ENCODE measurements at regions not wholly inside any gene's neighbourhood (a gene's known extent, or its start where the extent isn't known, plus 50 kb on each side); places are given as distances from the start of the nearest gene placed in this dataset.
A peak's percentile ranks its signal among the peaks of the same experiment; 100 is the strongest.
"Not testable (repeated sequence)": the region's sequence is repeated elsewhere in the genome, so short reads cannot be mapped to it uniquely, and the experiment has no call there.

DNA sequence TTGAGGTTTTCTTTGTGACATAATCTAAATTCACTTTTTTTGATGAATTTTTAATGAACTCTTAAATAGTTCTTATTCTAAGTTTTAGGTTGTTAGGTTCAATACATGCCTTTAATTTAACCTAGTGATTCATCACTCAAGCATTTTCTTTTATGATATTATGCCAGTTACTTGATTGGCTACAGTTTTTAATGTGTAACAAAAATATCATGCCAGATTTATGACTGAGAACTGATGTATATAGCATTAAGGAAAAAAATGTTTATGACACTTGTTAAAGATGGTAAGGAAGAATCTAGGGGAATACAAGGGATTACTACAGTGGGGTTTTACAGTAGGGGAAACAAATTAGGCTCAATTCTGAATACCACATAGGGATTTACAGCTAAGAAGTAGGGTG is 103.1 kb downstream of the VGLL3 start:
- DNase-seq: no peak

DNA sequence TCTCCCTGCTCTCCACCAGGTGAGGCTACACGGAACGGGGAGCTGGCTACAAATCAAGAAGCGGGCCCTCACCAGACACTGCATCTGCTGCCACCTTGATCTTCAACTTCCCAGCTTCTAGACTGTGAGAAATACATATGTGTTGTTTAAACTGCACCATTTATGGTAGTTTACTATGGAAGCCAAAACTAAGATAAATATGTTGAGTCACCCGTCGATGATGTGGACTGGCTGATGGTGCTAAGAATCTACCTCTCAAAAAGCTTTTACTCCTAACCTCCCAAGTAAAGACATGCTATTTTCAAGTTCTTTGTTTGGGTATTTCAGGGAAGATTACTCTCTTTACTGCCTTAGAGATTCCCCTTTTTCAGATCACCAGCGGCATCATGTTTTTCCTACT is 110.9 kb downstream of the VGLL3 start:
- no peak for DNase-seq

DNA sequence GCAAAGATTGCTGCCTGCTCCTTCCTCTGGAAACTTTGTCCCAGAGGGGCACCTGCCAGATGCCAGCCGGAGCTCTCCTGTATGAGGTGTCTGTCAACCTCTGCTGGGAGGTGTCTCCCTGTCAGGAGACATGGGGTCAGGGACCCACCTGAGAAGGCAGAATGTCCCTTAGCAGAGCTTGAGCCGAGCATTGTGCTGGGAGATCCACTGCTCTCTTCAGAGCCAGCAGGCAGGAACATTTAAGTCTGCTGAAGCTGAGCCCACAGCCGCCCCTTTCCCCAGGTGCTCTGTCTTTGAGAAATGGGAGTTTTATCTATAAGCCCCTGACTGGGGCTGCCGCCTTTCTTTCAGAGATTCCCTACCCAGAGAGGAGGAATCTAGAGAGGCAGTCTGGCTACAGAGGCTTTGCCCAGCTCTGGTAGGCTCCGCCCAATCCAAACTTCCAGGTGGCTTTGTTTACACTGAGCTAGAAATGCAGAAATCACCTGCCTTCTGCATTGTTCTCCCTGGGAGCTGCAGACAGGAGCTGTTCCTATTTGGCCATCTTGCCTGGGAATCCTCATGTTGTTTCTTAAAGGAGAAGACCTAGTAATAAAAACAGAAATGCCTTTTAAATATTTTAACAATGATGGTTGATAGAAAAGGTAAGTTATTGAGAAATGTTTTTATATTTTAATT is 114.3 kb downstream of the VGLL3 start:
- peak; percentile 84 for DNase-seq

DNA sequence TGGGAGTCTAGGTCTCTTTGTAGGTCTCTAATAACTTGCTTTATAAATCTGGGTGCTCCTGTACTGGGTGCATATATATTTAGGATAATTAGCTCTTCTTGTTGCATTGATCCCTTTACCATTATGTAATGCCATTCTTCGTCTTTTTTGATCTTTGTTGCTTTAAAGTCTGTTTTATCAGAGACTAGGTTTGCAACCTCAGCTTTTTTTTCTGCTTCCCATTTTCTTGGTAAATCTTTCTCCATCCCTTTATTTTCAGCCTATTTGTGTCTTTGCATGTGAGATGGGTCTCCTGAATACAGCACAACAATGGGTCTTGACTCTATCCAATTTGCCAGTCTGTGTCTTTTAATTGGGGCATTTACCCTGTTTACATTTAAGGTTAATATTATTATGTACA is 116.2 kb downstream of the VGLL3 start:
- DNase-seq: not testable (repeated sequence)

DNA sequence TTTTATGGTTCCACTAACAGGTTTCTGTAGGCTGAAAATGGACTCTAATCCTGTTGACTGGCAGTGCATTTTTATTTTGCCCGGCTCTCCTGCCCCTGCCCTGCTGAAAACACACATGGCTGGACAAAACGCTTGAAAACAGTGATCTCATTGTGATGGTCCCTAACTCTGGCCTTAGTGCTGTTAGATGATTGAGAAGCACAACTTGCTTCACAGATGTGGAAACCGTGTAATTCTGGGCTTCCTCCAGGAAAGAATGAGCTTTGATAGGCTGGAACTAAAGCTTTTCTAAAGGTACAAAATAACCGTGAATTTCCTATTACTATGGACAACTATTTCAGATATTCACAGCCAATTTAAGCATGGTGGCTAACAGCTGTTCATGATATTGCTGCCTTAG is 121.4 kb downstream of the VGLL3 start:
- DNase-seq: no peak

DNA sequence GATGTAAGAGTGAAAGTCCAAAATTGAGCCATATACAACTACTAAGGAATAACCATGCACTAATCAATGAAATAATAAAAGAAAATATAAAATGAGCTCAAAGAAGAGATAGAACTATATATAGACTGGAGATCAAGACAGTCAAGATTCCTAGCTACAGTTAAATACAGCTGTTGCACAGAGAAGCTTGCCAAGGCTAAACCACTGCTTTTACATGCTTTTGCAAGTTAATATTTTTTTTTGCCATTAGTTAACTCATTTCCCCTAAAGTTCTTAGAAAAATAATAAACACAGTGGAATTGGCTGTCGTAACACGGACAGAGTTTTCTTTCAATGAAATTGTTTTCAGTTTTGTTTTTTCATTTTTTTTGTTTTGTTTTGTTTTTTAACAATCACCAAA is 123.0 kb downstream of the VGLL3 start:
- DNase-seq: no peak

DNA sequence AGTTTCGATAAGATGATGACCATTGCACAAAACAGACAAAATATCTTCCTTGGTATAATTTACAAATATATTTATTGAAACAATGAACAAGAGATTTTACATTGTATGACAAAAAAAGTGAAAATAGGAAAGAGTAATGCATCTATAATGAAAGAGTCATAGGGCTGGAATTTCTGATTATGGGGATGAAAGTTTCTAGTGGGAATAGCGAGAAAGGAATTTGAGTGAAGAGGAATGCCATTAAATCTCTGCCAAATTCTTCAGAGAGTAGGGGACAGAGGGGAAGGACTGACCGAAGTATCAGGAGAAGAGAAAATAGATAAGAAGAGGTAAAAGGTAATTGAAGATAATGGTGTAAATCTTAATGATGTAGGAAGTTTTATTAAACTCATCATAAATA is 125.4 kb downstream of the VGLL3 start:
- DNase-seq: no peak

DNA sequence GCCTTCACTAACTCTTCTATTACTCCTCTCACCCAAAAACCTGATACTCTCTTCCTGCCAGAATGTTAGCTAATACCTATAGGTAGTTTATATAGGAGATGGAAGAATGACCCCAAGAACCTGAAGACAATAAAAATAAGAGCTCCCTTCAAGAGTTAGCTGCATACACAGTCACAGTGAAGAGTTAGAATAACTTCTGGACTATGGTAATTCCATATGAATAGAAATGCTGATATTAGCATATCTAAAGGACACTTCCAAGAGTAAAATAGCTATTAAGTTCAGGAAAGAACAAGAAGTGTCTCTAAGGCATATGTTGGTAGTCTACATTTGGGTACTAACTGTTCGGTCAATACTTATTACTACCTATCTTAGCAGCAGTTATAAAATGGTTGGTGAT is 134.2 kb downstream of the VGLL3 start:
- DNase-seq: no peak

DNA sequence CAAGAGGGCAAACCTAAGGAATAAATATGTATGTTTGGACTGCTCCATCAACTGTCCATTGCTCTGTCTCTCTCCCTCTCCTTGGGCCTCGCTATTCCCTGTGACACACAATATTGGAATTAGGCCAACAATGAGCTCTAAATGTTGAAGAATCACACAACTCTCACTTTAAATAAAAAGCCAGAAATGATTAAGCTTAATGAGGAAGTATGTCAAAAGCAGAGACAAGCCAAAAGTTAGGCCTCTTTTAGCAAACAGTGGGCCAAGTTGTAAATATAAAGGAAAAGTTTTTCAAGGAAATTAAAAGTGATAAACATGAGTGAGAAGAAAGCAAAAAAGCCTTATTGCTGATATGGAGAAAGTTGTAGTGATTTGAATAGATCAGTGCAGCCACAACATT is 141.0 kb downstream of the VGLL3 start:
- no peak for DNase-seq

DNA sequence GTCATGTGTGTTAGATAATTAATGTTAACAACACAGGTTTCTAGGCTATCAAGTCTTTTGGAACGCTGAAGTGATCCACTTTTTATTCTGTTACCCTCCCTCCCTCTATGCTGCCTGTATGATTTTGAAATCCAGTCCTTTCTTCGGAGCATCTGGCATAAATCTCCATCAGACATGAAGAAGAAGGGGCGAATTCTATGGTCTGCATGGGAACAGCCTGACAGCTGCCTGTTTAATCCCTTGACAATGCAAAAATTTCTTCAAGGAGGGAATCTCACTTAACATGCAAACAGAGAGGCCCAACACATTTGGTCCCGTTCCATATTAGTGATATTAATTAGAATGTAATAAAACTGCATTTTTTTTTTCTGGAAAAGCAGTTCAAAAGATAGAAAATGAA is 145.2 kb downstream of the VGLL3 start:
- DNase-seq: no peak

DNA sequence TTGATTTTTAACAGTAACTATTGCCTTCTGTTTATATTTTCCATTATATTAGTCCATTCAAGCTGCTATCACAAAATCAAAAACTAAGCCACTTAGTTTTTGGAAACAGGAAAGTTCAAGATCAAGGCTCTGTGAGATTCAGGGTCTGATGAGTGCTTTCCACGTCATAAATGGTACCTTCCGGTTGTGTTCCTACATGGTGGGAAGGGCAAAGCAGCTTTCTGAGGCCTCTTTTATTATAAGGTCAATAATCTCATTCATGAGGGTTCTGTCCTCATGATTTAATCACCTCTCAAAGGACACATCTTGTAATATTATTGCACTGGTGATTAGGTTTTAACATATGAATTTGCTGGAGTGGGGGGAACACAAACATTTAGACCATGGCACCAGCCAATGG is 152.0 kb downstream of the VGLL3 start:
- no peak for DNase-seq

DNA sequence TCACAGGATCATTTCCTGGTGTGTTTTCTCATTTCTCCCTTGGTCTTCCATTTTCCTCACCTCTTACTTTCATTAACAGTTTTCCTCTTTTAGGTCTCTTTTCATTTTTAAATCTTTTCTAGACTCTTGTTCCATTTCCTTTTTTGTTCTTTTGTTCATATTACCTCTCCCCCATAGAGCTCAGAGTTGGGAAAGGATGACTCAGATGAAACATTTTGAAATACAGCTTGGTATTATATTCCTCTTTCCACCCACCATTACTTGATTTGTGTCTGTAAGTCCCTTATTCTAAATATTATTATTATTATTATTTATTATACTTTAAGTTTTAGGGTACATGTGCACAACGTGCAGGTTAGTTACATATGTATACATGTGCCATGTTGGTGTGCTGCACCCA is 153.1 kb downstream of the VGLL3 start:
- DNase-seq: no peak

DNA sequence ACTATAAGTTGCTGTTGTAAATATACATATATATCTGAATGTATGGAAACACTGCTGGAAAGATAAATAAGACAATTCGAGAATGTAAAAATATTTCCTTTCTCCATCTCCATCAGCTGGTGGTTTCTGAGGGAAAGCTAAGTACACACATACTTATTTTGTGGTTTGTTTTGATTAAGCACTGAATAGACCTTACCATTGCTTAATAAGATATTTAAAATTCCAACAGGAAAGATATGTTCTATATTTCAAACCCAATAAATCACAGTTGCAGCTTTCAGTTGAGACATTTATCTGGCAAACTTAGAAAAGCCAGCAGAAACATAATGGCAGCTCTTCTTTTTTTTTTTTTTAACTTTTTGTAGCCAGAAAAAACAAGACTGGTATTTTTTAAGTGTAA is 160.4 kb downstream of the VGLL3 start:
- no peak for DNase-seq

DNA sequence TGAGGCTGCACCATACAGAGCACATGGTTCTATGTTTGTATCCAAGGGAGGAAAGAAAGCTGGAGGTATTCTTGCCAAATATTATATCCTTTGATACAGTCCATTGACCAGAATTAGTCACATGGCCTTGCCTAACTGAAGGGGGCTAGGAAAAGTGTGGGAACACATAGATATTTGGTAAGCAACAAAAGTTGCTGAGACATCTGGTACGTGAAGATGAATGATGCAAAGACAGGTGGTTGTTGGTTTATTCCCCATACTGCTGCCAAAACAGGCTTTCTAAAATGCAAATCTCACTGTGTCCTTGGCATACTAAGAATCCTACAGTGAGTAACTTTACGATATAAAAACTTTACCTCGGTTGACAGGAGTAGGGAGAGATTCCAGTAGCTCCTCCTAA is 162.2 kb downstream of the VGLL3 start:
- no peak for DNase-seq

DNA sequence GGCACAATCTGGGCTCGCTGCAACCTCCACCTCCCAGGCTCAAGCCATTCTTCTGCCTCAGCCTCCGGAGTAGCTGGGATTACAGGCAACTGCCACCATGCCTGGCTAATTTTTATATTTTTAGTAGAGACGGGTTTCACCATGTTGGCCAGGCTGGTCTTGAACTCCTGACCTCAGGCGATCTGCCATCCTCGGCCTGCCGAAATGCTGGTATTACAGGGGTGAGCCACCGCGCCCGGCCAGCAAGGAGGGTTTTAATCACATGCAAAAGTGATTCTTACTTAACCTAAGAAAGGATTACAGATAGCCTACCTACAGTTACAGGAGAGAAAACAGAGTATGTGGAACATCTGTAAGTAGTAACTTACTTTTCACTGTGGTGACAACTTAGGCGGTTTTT is 163.4 kb downstream of the VGLL3 start:
- DNase-seq: not testable (repeated sequence)

DNA sequence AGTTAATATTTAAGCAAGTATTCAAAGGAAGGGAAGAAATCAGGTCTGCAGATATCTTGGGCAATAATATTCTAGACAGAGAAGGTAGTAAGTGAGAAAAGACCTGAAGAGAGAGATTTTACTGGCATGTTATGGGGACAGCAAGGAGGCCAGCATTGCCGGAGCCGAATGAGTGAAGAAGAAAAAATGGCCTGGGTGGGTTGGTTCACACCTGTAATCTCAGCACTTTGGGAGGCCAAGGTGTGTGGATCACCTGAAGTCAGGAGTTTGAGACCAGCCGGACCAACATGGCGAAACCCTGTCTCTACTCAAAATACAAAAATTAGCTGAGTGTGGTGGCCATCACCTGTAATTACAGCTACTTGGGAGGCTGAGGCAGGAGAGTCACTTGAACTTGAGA is 164.7 kb downstream of the VGLL3 start:
- DNase-seq: no peak

DNA sequence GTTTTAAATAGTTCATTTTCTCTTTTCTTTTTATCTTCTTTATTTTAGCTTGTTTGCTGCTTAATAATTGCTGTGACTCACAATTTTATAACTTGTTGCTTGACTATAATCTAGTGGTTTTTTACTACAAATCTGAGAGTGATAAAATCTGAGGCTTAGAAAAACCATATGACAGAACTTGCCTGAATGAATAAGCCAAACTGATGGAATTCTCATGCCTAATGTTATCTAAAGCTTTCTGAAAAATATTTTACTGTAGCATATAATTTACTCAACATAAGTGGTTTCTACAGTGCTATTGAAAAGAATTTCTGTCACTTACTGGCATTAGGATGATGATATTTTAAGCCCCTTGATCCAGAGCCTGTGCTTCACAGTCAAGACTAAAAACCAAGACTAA is 175.1 kb downstream of the VGLL3 start:
- no peak for DNase-seq

DNA sequence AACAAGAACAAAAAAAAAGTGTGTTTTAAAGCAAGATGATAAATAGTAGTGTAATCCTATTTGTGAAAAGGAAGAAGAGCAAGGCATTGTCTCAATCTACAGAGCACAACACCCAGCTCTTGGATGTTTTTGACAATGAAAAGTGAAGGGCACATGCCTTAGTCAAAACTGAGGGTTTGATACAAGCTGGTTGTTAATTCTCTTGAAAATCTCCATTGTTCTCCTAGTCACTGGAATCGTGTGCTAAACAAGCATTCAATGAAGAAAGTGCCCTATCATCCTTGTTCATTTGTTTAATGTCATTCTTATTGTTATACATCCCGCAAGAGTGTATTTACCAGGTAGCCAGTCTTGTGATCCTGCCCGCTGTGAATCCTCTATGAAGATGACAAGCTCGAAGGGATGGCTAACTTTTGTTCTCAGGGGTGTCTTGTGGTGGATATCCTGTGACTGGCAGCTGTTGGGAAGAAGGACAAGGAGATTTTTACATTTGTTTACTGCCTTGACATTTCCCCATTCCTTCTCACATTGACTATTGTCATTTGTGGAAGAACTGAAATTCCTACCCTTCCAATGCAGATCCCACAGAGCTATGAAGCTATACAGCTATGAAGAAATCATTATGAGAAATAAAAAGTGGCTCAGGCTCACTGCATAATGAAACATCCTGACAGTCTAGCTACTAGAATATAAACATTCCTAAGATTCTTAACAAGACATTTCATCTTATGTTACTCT is 175.9 kb downstream of the VGLL3 start:
- DNase-seq: no peak

DNA sequence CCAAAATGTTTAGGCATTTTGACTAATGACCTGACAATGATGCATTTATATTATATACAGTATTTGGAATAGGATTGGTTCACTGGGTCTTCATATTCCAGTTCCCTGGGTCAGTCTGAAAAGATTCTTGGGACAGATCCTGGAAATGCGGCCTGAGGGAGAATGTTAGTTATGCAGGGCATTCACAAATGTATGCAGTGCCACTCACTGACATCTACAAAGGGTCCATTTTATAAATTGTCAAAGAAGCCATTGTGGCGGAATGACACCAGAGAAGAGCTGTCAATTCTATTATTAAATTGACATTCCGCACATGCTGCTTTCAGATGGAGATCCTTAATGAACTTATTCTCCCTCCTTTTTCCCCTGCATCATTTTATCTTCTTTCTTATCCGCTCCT is 176.6 kb downstream of the VGLL3 start:
- DNase-seq: no peak

DNA sequence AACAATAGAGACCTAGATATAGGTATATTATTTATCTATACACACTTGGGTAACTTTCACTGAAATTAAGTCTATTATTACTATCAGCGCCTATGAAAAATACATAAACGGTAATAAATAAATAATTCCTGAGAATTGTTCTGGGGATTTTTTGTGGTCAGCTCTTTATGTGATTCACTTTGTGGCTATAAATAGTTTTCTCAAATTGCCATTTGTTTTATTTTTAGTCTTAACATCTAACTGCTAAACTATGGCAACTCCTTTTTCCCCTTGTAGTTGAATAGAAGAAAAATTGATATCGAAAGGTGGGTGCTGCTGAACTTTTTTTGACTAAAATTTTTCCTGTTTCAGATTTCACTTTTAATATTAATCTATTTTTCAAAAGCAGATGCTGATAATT is 189.0 kb downstream of the VGLL3 start:
- DNase-seq: no peak

DNA sequence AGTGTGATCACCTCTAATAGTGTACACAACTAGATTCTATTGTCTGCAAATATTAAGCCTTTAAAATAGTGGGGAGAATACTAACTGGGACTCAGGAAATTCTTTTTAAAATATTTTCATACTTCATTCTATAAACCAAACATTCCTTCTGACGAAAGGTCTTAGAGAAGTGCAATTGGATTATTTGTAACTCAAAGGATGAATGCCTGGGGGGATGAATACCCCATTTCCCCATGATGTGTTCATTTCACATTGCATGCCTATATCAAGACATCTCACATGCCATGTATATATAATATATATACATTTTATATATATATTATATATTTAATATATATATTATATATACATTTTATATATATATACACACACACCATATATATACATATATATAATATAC is 189.9 kb downstream of the VGLL3 start:
- DNase-seq: no peak

DNA sequence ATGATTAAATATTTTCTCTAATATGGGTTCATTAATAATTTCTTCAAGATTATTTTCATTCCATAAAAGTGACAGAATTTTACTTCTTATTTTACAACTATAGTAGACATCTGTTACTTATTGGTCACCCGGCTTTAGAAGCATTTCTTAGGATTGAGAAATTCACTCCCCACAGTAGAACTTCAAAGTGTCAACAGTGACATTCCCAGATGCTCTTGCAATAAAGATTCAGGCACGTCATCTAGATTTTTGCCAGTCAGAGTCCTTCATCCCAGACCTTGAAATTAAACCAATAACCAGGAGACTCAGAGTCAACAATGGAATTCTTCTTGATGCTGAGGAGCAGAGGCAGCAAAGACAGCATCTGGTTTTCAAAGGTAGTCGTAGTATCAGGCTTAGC is 190.8 kb downstream of the VGLL3 start:
- DNase-seq: no peak

DNA sequence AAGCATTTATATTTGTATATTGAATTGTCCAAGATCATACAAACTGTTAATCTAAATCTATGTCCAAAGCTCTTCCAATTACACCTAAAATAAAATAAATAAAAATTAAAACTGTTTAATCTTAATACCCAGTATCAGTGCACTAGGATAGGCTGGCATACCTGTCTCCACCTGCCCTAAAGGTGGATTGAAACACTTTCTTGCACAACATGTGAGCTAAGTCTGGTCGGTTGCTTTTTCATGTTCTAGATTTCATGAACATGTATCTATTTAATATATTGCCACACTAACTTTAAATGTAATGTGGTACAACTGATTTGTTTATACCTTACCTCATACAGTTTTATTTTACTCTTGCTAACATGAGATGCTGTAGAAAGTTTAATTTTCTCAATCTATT is 193.0 kb downstream of the VGLL3 start:
- DNase-seq: no peak

DNA sequence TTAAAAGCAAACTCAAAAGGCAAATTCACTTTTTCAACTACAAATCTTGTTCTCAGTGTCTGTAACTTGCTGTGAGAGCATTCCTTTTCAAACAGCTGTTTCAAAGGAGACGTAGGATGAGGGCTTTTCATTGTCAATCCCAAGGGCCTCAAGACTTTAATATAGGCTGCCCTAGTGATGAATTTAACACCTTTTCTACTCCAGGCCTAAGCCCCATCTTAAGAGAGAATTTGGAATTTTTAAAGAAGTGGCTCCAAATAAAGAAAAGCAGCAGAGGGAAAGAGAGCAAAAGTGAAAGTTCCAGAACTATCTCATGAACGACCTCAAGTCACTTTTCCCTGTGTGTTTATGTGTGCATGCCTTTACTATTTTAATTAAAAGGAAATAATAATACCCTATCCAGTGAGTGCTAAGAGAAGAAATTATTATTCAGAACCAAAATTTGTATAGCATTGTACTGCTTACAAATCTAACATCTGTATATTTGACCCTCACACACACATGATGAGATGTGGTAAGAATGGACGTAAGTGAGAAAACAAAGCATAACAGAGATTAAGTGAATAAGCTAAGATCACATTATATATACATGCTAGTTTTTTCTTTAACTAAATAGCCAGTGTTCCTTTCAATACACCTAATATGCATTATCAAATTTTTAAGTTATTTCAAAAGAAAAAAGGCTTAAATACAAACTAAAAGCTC is 196.4 kb downstream of the VGLL3 start:
- no peak for DNase-seq
